ENCODE measurements at regions not wholly inside any gene's neighbourhood (a gene's known extent, or its start where the extent isn't known, plus 50 kb on each side); places are given as distances from the start of the nearest gene placed in this dataset.

DNA sequence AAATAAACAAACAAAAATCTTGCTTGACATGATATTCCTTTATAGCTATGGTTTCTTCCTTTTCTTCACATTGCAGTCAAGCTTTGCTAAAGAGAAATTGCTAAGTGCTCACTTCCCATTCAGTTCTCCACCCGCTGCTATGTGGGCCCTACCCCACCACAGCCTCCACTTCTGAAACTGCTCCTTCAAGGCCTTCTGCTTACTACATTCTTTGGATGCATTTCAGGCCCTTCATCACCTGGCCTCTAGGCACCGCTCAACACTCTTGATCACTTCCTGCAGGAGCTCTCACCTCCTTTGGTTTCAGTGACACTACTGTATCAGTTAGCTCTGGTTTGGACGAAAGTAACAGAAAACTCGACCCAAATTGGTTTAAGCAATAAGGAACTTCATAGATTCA is 72.4 kb downstream of the KLF5 start:
- no peak for DNase-seq (ENCODE audit: low read depth, low spot score)

- no peak for DNase-seq (ENCODE audit: low read depth, low spot score)
Observed at GRCh38 chr13:73129023-73129422, 70.2 kb downstream of the KLF5 start.
